ENCODE measurements at regions not wholly inside any gene's neighbourhood (a gene's known extent, or its start where the extent isn't known, plus 50 kb on each side); places are given as distances from the start of the nearest gene placed in this dataset.

- Histone ChIP-seq H3K27me3 (ENCODE audit: control insufficient read depth, insufficient read depth, low read length, poor library complexity, severe bottlenecking) (no peaks in the 10 kb centered on the region), H3K9ac (ENCODE audit: extremely low read depth, low read length, poor library complexity, severe bottlenecking) (no peak overlapping the region), H3K4me1 (ENCODE audit: control insufficient read depth, insufficient read depth, low read length) (no peaks in the 10 kb centered on the region), H3K9me3 (ENCODE audit: control insufficient read depth, low read length) (peaks cover 4% of the 10 kb centered on the region), H3K27ac (ENCODE audit: low read depth, low read length) (no peak overlapping the region), H3K4me3 (ENCODE audit: low read length) (no peak overlapping the region), H3K36me3 (ENCODE audit: control insufficient read depth, insufficient read depth, low read length) (no peaks in the 10 kb centered on the region)
- TF ChIP-seq CTCF (conservative IDR thresholded peaks at IDR 0.05), result no peak
- no peak for DNase-seq
- Mint-ChIP-seq H3K4me3 (no peak overlapping the region), H3K27ac (no peak overlapping the region), H3K27me3 (ENCODE audit: insufficient read depth) (no peaks in the 10 kb centered on the region), H3K4me1 (no peaks in the 10 kb centered on the region), H3K36me3 (ENCODE audit: low read depth) (no peaks in the 10 kb centered on the region), H3K9me3 (peaks cover 42% of the 10 kb centered on the region)
- 85% methylated on average over 4 of the region's 4 CpGs; no CpG with 5 or more reads in 1 of the 2 experiments for WGBS, 2 experiments (ENCODE audit: insufficient coverage in 1 of 2, insufficient read length in 1 of 2)
Observed at GRCh38 chr4:189440716-189441115, 500.0 kb upstream of the FRG1 start.

GRCh38 chr4:189443341-189443740 lies 497.3 kb upstream of the FRG1 start:
- 93 to 94% methylated on average over 5 to 6 of the region's 6 CpGs for WGBS, 2 experiments (ENCODE audit: insufficient coverage in 1 of 2, insufficient read length in 1 of 2)
- no peaks in the 10 kb centered on the region for H3K27me3 Mint-ChIP-seq (ENCODE audit: insufficient read depth)
- no peak for DNase-seq
- no peak for TF ChIP-seq CTCF (conservative IDR thresholded peaks at IDR 0.05)
- no peaks in the 10 kb centered on the region for H3K36me3 Mint-ChIP-seq (ENCODE audit: low read depth)
- no peak overlapping the region for H3K4me3 Mint-ChIP-seq
- H3K4me3 ChIP-seq (ENCODE audit: low read length), result no peak overlapping the region
- H3K9ac ChIP-seq (ENCODE audit: extremely low read depth, low read length, poor library complexity, severe bottlenecking), result no peak overlapping the region
- H3K4me1 Mint-ChIP-seq, result no peaks in the 10 kb centered on the region
- H3K36me3 ChIP-seq (ENCODE audit: control insufficient read depth, insufficient read depth, low read length), result no peaks in the 10 kb centered on the region
- no peaks in the 10 kb centered on the region for H3K27me3 ChIP-seq (ENCODE audit: control insufficient read depth, insufficient read depth, low read length, poor library complexity, severe bottlenecking)
- H3K27ac Mint-ChIP-seq, result no peak overlapping the region
- peaks cover 43% of the 10 kb centered on the region for H3K9me3 Mint-ChIP-seq
- H3K4me1 ChIP-seq (ENCODE audit: control insufficient read depth, insufficient read depth, low read length), result no peaks in the 10 kb centered on the region
- H3K9me3 ChIP-seq (ENCODE audit: control insufficient read depth, low read length), result no peaks in the 10 kb centered on the region
- H3K27ac ChIP-seq (ENCODE audit: low read depth, low read length), result no peak overlapping the region

- H3K9me3 Mint-ChIP-seq, result peaks cover 61% of the 10 kb centered on the region
- no peaks in the 10 kb centered on the region for H3K36me3 Mint-ChIP-seq (ENCODE audit: low read depth)
Observed at GRCh38 chr4:189445613-189446012, 495.1 kb upstream of the FRG1 start.

More at GRCh38 chr4:189445613-189446012, 495.1 kb upstream of the FRG1 start:
- TF ChIP-seq CTCF (conservative IDR thresholded peaks at IDR 0.05), result no peak
- no peaks in the 10 kb centered on the region for H3K36me3 ChIP-seq (ENCODE audit: control insufficient read depth, insufficient read depth, low read length)
- H3K27me3 Mint-ChIP-seq (ENCODE audit: insufficient read depth), result no peaks in the 10 kb centered on the region
- no peak for DNase-seq
- H3K4me1 ChIP-seq (ENCODE audit: control insufficient read depth, insufficient read depth, low read length), result no peaks in the 10 kb centered on the region
- H3K27me3 ChIP-seq (ENCODE audit: control insufficient read depth, insufficient read depth, low read length, poor library complexity, severe bottlenecking), result no peaks in the 10 kb centered on the region
- H3K4me3 ChIP-seq (ENCODE audit: low read length), result no peak overlapping the region
- no peak overlapping the region for H3K4me3 Mint-ChIP-seq
- H3K9ac ChIP-seq (ENCODE audit: extremely low read depth, low read length, poor library complexity, severe bottlenecking), result no peak overlapping the region
- no peaks in the 10 kb centered on the region for H3K4me1 Mint-ChIP-seq
- no peak overlapping the region for H3K27ac ChIP-seq (ENCODE audit: low read depth, low read length)
- no peaks in the 10 kb centered on the region for H3K9me3 ChIP-seq (ENCODE audit: control insufficient read depth, low read length)
- H3K27ac Mint-ChIP-seq, result no peak overlapping the region

Data from endodermal cell (in vitro differentiated cells).